SH-SY5Y (cell line): ENCODE measurements at regions not wholly inside any gene's neighbourhood (a gene's known extent, or its start where the extent isn't known, plus 50 kb on each side); places are given as distances from the start of the nearest gene placed in this dataset.

Experiments used
- GATA2 ChIP-seq: IDR thresholded peaks from 2 replicates; pipeline ENCODE4 v1.6.1; 2011; ENCODE audit warnings: mild to moderate bottlenecking, low read depth, low read length
- GATA3 ChIP-seq: IDR thresholded peaks from 2 replicates; pipeline ENCODE4 v1.6.1; 2011; ENCODE audit warnings: low read depth, mild to moderate bottlenecking, low read length, moderate library complexity

GRCh38 chr18:47748847-47749599, 181.4 kb downstream of the SMAD2 start:
- no peak for TF ChIP-seq GATA2
- TF ChIP-seq GATA3, result no peak
